ENCODE measurements at regions not wholly inside any gene's neighbourhood (a gene's known extent, or its start where the extent isn't known, plus 50 kb on each side); places are given as distances from the start of the nearest gene placed in this dataset.

- H3K9me3 ChIP-seq (ENCODE audit: insufficient read depth, low read length, severe bottlenecking): no peaks in the 10 kb centered on the region
- no peak overlapping the region for H3K27ac ChIP-seq (ENCODE audit: low read length)
- no peaks in the 10 kb centered on the region for H3K27me3 ChIP-seq (ENCODE audit: insufficient read depth, low read length, poor library complexity)
- no peaks in the 10 kb centered on the region for H3K79me2 ChIP-seq (ENCODE audit: insufficient read depth, low read length)
- no peak overlapping the region for H3K4me3 ChIP-seq (ENCODE audit: low read depth in 1 of 2, low read length in 2 of 2)
- H3K4me2 ChIP-seq (ENCODE audit: insufficient read depth, low read length): no peak overlapping the region
- no peaks in the 10 kb centered on the region for H3K36me3 ChIP-seq (ENCODE audit: insufficient read depth, low read length)
- no peak overlapping the region for H2AFZ ChIP-seq (ENCODE audit: low read depth, low read length)
- TF ChIP-seq CTCF (IDR thresholded peaks at IDR 0.05; ENCODE audit: borderline replicate concordance, extremely low read depth, low read length, poor library complexity, severe bottlenecking) (no peak), EZH2 (IDR thresholded peaks at IDR 0.05; ENCODE audit: borderline replicate concordance, low read depth, low read length, severe bottlenecking) (no peak)
- DNase-seq (no peak), ATAC-seq (ENCODE audit: insufficient read depth, low read depth) (no peak)
- H3K9ac ChIP-seq (ENCODE audit: low read depth, low read length): no peak overlapping the region
- H4K20me1 ChIP-seq (ENCODE audit: insufficient read depth, low read length): no peaks in the 10 kb centered on the region
- H3K4me1 ChIP-seq (ENCODE audit: insufficient read depth, low read length): no peaks in the 10 kb centered on the region
Observed at GRCh38 chr13:71967990-71968389, 101.0 kb upstream of the DACH1 start.

GRCh38 chr13:71964491-71965100 lies 97.6 kb upstream of the DACH1 start:
- no peaks in the 10 kb centered on the region for H3K79me2 ChIP-seq (ENCODE audit: insufficient read depth, low read length)
- H3K4me2 ChIP-seq (ENCODE audit: insufficient read depth, low read length): no peak overlapping the region
- no peaks in the 10 kb centered on the region for H4K20me1 ChIP-seq (ENCODE audit: insufficient read depth, low read length)
- H3K27ac ChIP-seq (ENCODE audit: low read length): no peak overlapping the region
- H3K36me3 ChIP-seq (ENCODE audit: insufficient read depth, low read length): no peaks in the 10 kb centered on the region
- ATAC-seq (ENCODE audit: insufficient read depth, low read depth): no peak
- no peak overlapping the region for H2AFZ ChIP-seq (ENCODE audit: low read depth, low read length)
- no peak for DNase-seq
- no peaks in the 10 kb centered on the region for H3K4me1 ChIP-seq (ENCODE audit: insufficient read depth, low read length)
- H3K27me3 ChIP-seq (ENCODE audit: insufficient read depth, low read length, poor library complexity): no peaks in the 10 kb centered on the region
- no peaks in the 10 kb centered on the region for H3K9me3 ChIP-seq (ENCODE audit: insufficient read depth, low read length, severe bottlenecking)
- no peak overlapping the region for H3K9ac ChIP-seq (ENCODE audit: low read depth, low read length)
- no peak overlapping the region for H3K4me3 ChIP-seq (ENCODE audit: low read depth in 1 of 2, low read length in 2 of 2)
- TF ChIP-seq CTCF (IDR thresholded peaks at IDR 0.05; ENCODE audit: borderline replicate concordance, extremely low read depth, low read length, poor library complexity, severe bottlenecking): no peak

- Histone ChIP-seq H3K4me2 (ENCODE audit: insufficient read depth, low read length) (no peak overlapping the region), H3K27me3 (ENCODE audit: insufficient read depth, low read length, poor library complexity) (no peaks in the 10 kb centered on the region), H3K9ac (ENCODE audit: low read depth, low read length) (no peak overlapping the region), H4K20me1 (ENCODE audit: insufficient read depth, low read length) (no peaks in the 10 kb centered on the region), H2AFZ (ENCODE audit: low read depth, low read length) (no peak overlapping the region), H3K4me3 (ENCODE audit: low read depth in 1 of 2, low read length in 2 of 2) (no peak overlapping the region), H3K4me1 (ENCODE audit: insufficient read depth, low read length) (no peaks in the 10 kb centered on the region), H3K27ac (ENCODE audit: low read length) (no peak overlapping the region), H3K79me2 (ENCODE audit: insufficient read depth, low read length) (no peaks in the 10 kb centered on the region), H3K9me3 (ENCODE audit: insufficient read depth, low read length, severe bottlenecking) (no peaks in the 10 kb centered on the region), H3K36me3 (ENCODE audit: insufficient read depth, low read length) (no peaks in the 10 kb centered on the region)
- DNase-seq (no peak), ATAC-seq (ENCODE audit: insufficient read depth, low read depth) (no peak)
- no peak for TF ChIP-seq CTCF (IDR thresholded peaks at IDR 0.05; ENCODE audit: borderline replicate concordance, extremely low read depth, low read length, poor library complexity, severe bottlenecking)
- no peak for TF ChIP-seq EZH2 (IDR thresholded peaks at IDR 0.05; ENCODE audit: borderline replicate concordance, low read depth, low read length, severe bottlenecking)
Observed at GRCh38 chr13:71962735-71963134, 95.7 kb upstream of the DACH1 start.

GRCh38 chr13:71962126-71962525 lies 95.1 kb upstream of the DACH1 start:
- Histone ChIP-seq H3K36me3 (ENCODE audit: insufficient read depth, low read length) (no peaks in the 10 kb centered on the region), H4K20me1 (ENCODE audit: insufficient read depth, low read length) (no peaks in the 10 kb centered on the region), H3K4me3 (ENCODE audit: low read depth in 1 of 2, low read length in 2 of 2) (no peak overlapping the region), H3K27me3 (ENCODE audit: insufficient read depth, low read length, poor library complexity) (no peaks in the 10 kb centered on the region), H3K4me2 (ENCODE audit: insufficient read depth, low read length) (no peak overlapping the region), H3K27ac (ENCODE audit: low read length) (no peak overlapping the region), H3K9ac (ENCODE audit: low read depth, low read length) (no peak overlapping the region), H3K9me3 (ENCODE audit: insufficient read depth, low read length, severe bottlenecking) (no peaks in the 10 kb centered on the region), H2AFZ (ENCODE audit: low read depth, low read length) (no peak overlapping the region), H3K4me1 (ENCODE audit: insufficient read depth, low read length) (no peaks in the 10 kb centered on the region), H3K79me2 (ENCODE audit: insufficient read depth, low read length) (no peaks in the 10 kb centered on the region)
- ATAC-seq (ENCODE audit: insufficient read depth, low read depth): no peak
- DNase-seq: no peak
- TF ChIP-seq CTCF (IDR thresholded peaks at IDR 0.05; ENCODE audit: borderline replicate concordance, extremely low read depth, low read length, poor library complexity, severe bottlenecking) (no peak), EZH2 (IDR thresholded peaks at IDR 0.05; ENCODE audit: borderline replicate concordance, low read depth, low read length, severe bottlenecking) (no peak)

Measured in DND-41 (cell line).